Neural cell (in vitro differentiated cells): ENCODE measurements at regions not wholly inside any gene's neighbourhood (a gene's known extent, or its start where the extent isn't known, plus 50 kb on each side); places are given as distances from the start of the nearest gene placed in this dataset.

Experiments used
- EZH2 ChIP-seq: fragments of 200-600, 300-800 bp; shearing (Covaris generic), sonication (generic); IDR thresholded peaks from 2 replicates; pipeline ENCODE4 v1.6.1; 2014; ENCODE audit warnings: antibody characterized with exemption, low read length, borderline replicate concordance, mild to moderate bottlenecking; ENCODE audit not compliant: insufficient read depth, poor library complexity, severe bottlenecking
- MXI1 ChIP-seq: fragments of 450-650 bp; conservative IDR thresholded peaks from 2 replicates; pipeline ENCODE4 v1.6.1; 2014; ENCODE audit warnings: antibody characterized with exemption, mild to moderate bottlenecking; ENCODE audit not compliant: poor library complexity, severe bottlenecking
- POLR2AphosphoS5 ChIP-seq: IDR thresholded peaks from 2 replicates; pipeline ENCODE4 v1.6.1; 2012
- TF ChIP-seq, protein P1 (sequence below): fragments of 450-650 bp; IDR thresholded peaks from 2 replicates; pipeline ENCODE4 v1.5.1; 2014; ENCODE audit warnings: antibody characterized with exemption, mild to moderate bottlenecking, moderate library complexity; ENCODE audit not compliant: poor library complexity, severe bottlenecking

DNA sequence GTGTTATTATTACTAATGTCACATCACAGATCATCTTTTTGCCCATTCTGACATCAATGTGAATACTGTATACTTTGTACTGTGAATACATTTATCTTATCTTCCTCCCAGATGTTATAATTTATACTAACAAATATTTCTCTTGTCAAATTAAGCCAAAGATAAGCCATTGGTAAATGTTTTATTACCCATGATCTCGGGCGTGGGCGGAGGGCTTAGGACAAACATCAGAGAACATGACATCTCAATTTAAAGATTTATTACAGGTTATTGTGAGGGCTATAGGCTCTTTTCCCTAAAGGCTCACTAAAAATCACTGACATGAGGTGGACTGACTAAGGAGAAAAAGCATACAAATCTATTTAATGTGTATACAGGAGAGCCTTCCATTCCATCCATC lies 58.2 kb upstream of the DGKB start:
- TF ChIP-seq, protein P1, sequence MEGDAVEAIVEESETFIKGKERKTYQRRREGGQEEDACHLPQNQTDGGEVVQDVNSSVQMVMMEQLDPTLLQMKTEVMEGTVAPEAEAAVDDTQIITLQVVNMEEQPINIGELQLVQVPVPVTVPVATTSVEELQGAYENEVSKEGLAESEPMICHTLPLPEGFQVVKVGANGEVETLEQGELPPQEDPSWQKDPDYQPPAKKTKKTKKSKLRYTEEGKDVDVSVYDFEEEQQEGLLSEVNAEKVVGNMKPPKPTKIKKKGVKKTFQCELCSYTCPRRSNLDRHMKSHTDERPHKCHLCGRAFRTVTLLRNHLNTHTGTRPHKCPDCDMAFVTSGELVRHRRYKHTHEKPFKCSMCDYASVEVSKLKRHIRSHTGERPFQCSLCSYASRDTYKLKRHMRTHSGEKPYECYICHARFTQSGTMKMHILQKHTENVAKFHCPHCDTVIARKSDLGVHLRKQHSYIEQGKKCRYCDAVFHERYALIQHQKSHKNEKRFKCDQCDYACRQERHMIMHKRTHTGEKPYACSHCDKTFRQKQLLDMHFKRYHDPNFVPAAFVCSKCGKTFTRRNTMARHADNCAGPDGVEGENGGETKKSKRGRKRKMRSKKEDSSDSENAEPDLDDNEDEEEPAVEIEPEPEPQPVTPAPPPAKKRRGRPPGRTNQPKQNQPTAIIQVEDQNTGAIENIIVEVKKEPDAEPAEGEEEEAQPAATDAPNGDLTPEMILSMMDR: no peak
- no peak for TF ChIP-seq POLR2AphosphoS5
- TF ChIP-seq EZH2: no peak
- TF ChIP-seq MXI1: no peak
